Sigmoid colon (tissue), 6 donors: ENCODE measurements at regions not wholly inside any gene's neighbourhood (a gene's known extent, or its start where the extent isn't known, plus 50 kb on each side); places are given as distances from the start of the nearest gene placed in this dataset.

Experiments
- DNase-seq: peaks from one replicate; pipeline ENCODE4 v3.0.0-alpha.2; 2019
- H3K27ac ChIP-seq, 4 donors: fragments of 200-600 bp; sonication (generic); one replicate each; pipeline ENCODE4 v1.5.1; 2016 to 2019; ENCODE audit warnings: mild to moderate bottlenecking in 1 of 4
- H3K27me3 ChIP-seq, 3 donors: fragments of 200-600 bp; sonication (generic); one replicate each; pipeline ENCODE4 v1.5.1; 2019; ENCODE audit warnings: mild to moderate bottlenecking in 1 of 3
- H3K36me3 ChIP-seq, 4 donors: fragments of 200-600 bp; sonication (generic); one replicate each; pipeline ENCODE4 v1.5.1; 2016 to 2019
- H3K4me1 ChIP-seq, 4 donors: fragments of 200-600 bp; sonication (generic); one replicate each; pipeline ENCODE4 v1.5.1; 2017 to 2019
- H3K4me3 ChIP-seq, 4 donors: fragments of 200-600 bp; sonication (generic); one replicate each; pipeline ENCODE4 v1.5.1; 2017 to 2019; ENCODE audit warnings: mild to moderate bottlenecking in 2 of 4, moderate library complexity in 1 of 4
- H3K9me3 ChIP-seq, 4 donors: fragments of 200-600 bp in 3 of 4; sonication (generic) in 3 of 4; one replicate each; pipeline versions ENCODE4 v1.5.1 to v1.6.1; 2013 to 2019
- CTCF ChIP-seq, 4 experiments: fragments of 450-650 bp in 3 of 4; fragments of 200-600 bp in 1 of 4; IDR thresholded peaks; one replicate each; pipeline ENCODE4 v1.5.1; 2016 to 2019; ENCODE audit warnings: antibody characterized with exemption in 4 of 4, mild to moderate bottlenecking in 3 of 4, moderate library complexity in 2 of 4
- EP300 ChIP-seq, 4 donors: sonication (generic); formaldehyde crosslinking; IDR thresholded peaks; one replicate each; pipeline ENCODE4 v1.6.1; 2017; ENCODE audit warnings: antibody characterized with exemption in 4 of 4
- POLR2A ChIP-seq, 2 donors: fragments of 450-650 bp; IDR thresholded peaks; one replicate each; pipeline ENCODE4 v1.6.1; 2016; ENCODE audit warnings: antibody characterized with exemption in 2 of 2, mild to moderate bottlenecking in 2 of 2, moderate library complexity in 2 of 2
- POLR2AphosphoS5 ChIP-seq, 4 donors: sonication (generic); formaldehyde crosslinking; IDR thresholded peaks; one replicate each; pipeline ENCODE4 v1.6.1; 2017; ENCODE audit warnings: antibody characterized with exemption in 4 of 4
- WGBS, 2 donors: extraction: QIAGEN DNeasy Blood & Tissue Kit; methylation state at CpG; one replicate each; pipeline ENCODE4 v1.1.7; 2013; 5-methylcytosine and 5-hydroxymethylcytosine counted together
- intact Hi-C: fragments of 100-400 bp; cut with DNase I; formaldehyde crosslinking; loops from one replicate; pipeline ENCODE4 v1.15.1; 2023
- donor health status: healthy with polysubstance abuse.
- donor health status: healthy.

DNA sequence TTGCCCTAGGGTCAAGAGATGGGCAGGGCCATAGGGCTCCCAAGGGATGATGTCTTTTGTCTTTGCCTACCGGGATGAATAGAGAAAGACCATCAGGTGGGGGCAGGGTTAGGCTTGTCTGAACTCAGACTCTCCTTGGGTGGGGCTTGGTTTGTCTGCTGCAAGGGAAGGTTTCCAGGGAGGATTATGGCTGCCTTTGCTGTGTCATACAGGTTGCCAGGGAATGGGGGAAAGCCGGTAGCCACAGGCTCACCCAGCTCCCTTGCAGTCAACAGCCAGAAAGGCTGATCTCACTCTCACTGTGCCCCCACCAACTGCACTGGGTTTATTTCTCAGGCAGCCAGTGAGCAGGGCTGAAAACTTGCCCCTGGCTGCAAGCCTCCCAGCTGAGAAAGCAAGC lies 253.2 kb downstream of the POLR1F start:
- intact Hi-C loops: no loop called here
- H3K27me3 ChIP-seq: no peaks in the 10 kb centered on the region
- DNase-seq: no peak
- no peaks in the 10 kb centered on the region for H3K36me3 ChIP-seq
- H3K4me1 ChIP-seq: no peaks in the 10 kb centered on the region
- WGBS, 2 donors: 31 to 37% methylated on average over 2 of the region's 2 CpGs
- peaks cover 0 to 4% (median 0%) of the 10 kb centered on the region in 4 donors for H3K9me3 ChIP-seq
- no peak overlapping the region for H3K4me3 ChIP-seq
- H3K27ac ChIP-seq: no peak overlapping the region
- TF ChIP-seq POLR2A (IDR thresholded peaks at IDR 0.05): no peak
- TF ChIP-seq POLR2AphosphoS5 (IDR thresholded peaks at IDR 0.05): no peak
- no peak for TF ChIP-seq CTCF (IDR thresholded peaks at IDR 0.05)
- TF ChIP-seq EP300 (IDR thresholded peaks at IDR 0.05): no peak

DNA sequence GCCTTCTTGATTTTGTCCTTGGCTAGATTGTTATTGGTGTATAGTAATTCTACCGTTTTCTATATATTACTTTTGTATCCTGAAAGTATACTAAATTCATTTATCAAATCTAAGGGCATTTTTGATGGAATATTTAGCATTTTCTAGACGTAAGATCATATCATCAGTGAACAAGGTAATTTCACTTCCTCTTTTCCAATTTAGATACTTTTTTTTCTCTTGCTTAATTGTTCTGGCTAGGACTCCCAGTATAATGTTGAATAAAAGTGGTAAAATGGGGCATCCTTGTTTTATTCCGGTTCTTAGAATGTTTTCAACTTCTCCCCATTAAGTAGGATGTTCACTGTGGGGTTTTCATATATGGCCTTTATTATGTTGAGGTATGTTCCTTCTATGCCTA lies 260.7 kb downstream of the POLR1F start:
- no peaks in the 10 kb centered on the region for H3K27me3 ChIP-seq
- no peak for TF ChIP-seq EP300 (IDR thresholded peaks at IDR 0.05)
- TF ChIP-seq POLR2AphosphoS5 (IDR thresholded peaks at IDR 0.05): no peak
- no peak for TF ChIP-seq CTCF (IDR thresholded peaks at IDR 0.05)
- no peak for TF ChIP-seq POLR2A (IDR thresholded peaks at IDR 0.05)
- H3K36me3 ChIP-seq: no peaks in the 10 kb centered on the region
- DNase-seq: no peak
- WGBS, 2 donors: 74 to 78% methylated on average over 3 of the region's 3 CpGs
- H3K9me3 ChIP-seq: peaks cover 0 to 4% (median 0%) of the 10 kb centered on the region in 4 donors
- no peak overlapping the region for H3K4me3 ChIP-seq
- intact Hi-C loops: no loop called here
- H3K4me1 ChIP-seq: no peaks in the 10 kb centered on the region
- no peak overlapping the region for H3K27ac ChIP-seq

DNA sequence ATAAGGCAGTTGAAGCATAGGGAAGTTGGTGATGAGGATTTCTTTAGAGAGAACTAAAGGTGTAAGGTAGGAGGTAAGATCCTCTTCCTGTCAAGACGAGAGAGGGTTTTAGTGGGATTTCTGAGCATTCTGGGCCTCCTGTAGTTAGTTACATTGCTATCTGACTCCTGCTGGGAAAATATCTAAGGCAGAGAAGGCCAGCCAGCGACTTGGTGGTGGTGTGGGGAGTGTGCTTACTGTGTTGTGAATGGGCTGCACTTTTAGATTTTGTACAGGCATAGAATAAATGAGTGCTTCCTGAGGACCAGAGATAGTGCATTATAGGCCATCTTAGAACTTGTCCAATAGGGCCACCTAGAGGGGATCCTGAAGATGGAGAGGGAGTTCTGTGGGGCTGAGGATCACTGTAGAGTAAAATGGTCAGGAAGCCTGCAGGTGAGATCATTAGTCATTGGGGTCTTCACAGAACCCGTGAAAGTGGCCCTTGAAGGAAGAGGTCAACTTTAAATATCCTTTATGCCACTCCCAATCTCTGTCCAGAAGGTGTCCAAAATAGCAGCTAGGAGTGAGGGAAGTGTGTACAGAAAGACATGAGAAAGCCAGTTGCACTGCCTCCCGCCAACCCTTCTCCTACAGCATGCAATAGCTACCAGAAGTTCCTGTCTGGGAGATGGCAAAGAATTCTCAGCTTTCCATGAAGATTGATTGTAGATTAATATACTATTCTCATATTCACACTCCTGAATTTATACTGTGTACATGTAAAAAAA lies 266.6 kb downstream of the POLR1F start:
- H3K36me3 ChIP-seq: no peaks in the 10 kb centered on the region
- H3K4me1 ChIP-seq: no peaks in the 10 kb centered on the region
- no peak for DNase-seq
- no peaks in the 10 kb centered on the region for H3K9me3 ChIP-seq
- no peak for TF ChIP-seq EP300 (IDR thresholded peaks at IDR 0.05)
- H3K4me3 ChIP-seq: no peak overlapping the region
- WGBS, 2 donors: 51 to 58% methylated on average over 4 of the region's 4 CpGs
- H3K27me3 ChIP-seq: no peaks in the 10 kb centered on the region
- intact Hi-C loops: no loop called here
- H3K27ac ChIP-seq: no peak overlapping the region

- Histone ChIP-seq H3K27ac (no peak overlapping the region), H3K4me3 (no peak overlapping the region), H3K36me3 (no peaks in the 10 kb centered on the region), H3K27me3 (no peaks in the 10 kb centered on the region), H3K9me3 (no peaks in the 10 kb centered on the region), H3K4me1 (no peaks in the 10 kb centered on the region)
- 53 to 59% methylated on average over 3 of the region's 3 CpGs for WGBS, 2 donors
- intact Hi-C loops: no loop called here
- no peak for DNase-seq
- TF ChIP-seq POLR2A (IDR thresholded peaks at IDR 0.05) (no peak), EP300 (IDR thresholded peaks at IDR 0.05) (no peak), CTCF (IDR thresholded peaks at IDR 0.05) (no peak), POLR2AphosphoS5 (IDR thresholded peaks at IDR 0.05) (no peak)
These were observed 269.3 kb downstream of the POLR1F start for GRCh38 chr7:19439517-19439916.

DNA sequence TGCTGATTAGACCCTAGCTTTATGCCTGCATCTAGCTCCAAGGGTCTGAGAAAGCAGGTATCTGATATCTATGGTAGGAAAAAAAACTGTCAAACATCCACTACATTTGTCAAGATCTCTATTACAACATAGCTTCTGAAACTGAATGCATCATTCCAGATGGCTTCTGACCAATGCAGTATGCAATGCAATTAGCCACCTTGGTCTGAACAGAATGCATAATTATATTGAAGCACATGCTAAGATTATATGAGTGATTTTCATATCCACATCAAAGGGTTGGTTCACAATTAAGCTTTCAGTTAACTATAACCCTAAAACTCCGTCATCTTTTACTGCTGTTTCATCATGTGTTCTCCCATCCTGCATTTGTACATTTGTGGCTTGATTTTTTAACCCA lies 271.4 kb downstream of the POLR1F start:
- H3K27ac ChIP-seq: no peak overlapping the region
- no peaks in the 10 kb centered on the region for H3K27me3 ChIP-seq
- H3K4me3 ChIP-seq: no peak overlapping the region
- TF ChIP-seq EP300 (IDR thresholded peaks at IDR 0.05): no peak
- no peak for TF ChIP-seq POLR2A (IDR thresholded peaks at IDR 0.05)
- no peak for TF ChIP-seq CTCF (IDR thresholded peaks at IDR 0.05)
- no peak for TF ChIP-seq POLR2AphosphoS5 (IDR thresholded peaks at IDR 0.05)
- no peaks in the 10 kb centered on the region for H3K4me1 ChIP-seq
- no peaks in the 10 kb centered on the region for H3K9me3 ChIP-seq
- no peaks in the 10 kb centered on the region for H3K36me3 ChIP-seq
- intact Hi-C loops: no loop called here
- WGBS, 2 donors: 54 to 84% methylated on average over 1 of the region's 1 CpG
- no peak for DNase-seq
